ENCODE measurements at regions not wholly inside any gene's neighbourhood (a gene's known extent, or its start where the extent isn't known, plus 50 kb on each side); places are given as distances from the start of the nearest gene placed in this dataset.
"Not testable (repeated sequence)": the region's sequence is repeated elsewhere in the genome, so short reads cannot be mapped to it uniquely, and the experiment has no call there.

DNA sequence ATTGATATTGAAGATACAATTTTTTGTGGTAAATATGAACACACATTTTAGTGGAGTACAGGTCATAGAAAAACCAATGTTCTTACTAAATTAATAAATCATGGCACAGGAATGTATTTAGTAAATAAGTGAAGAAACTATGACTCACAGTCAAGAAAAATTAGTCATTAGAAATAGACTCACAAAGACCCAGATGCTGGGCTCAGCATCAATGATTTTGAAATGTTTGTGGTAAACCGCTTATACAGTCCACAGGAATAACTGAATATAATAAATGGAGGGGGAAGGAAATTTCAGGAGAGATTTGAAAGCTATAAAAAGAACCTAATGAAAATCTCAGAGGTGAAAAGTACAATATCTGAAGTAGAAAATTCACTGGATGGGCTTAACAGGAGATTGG, 138.3 kb upstream of the ADCY1 start:
- no peak for DNase-seq (ENCODE audit: insufficient read length, low spot score, missing footprints)
- no peak overlapping the region for H3K4me3 ChIP-seq (ENCODE audit: insufficient read depth, low read length)
- H3K36me3 ChIP-seq (ENCODE audit: insufficient read depth, low read length) = no peaks in the 10 kb centered on the region
- no peaks in the 10 kb centered on the region for H3K4me1 ChIP-seq (ENCODE audit: insufficient read depth, low read length)
- H3K79me2 ChIP-seq (ENCODE audit: insufficient read depth, low read length) = no peaks in the 10 kb centered on the region
- TF ChIP-seq, protein P1, sequence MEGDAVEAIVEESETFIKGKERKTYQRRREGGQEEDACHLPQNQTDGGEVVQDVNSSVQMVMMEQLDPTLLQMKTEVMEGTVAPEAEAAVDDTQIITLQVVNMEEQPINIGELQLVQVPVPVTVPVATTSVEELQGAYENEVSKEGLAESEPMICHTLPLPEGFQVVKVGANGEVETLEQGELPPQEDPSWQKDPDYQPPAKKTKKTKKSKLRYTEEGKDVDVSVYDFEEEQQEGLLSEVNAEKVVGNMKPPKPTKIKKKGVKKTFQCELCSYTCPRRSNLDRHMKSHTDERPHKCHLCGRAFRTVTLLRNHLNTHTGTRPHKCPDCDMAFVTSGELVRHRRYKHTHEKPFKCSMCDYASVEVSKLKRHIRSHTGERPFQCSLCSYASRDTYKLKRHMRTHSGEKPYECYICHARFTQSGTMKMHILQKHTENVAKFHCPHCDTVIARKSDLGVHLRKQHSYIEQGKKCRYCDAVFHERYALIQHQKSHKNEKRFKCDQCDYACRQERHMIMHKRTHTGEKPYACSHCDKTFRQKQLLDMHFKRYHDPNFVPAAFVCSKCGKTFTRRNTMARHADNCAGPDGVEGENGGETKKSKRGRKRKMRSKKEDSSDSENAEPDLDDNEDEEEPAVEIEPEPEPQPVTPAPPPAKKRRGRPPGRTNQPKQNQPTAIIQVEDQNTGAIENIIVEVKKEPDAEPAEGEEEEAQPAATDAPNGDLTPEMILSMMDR (IDR thresholded peaks at IDR 0.05; ENCODE audit: extremely low read depth, low read depth, low read length) = no peak
- H2AFZ ChIP-seq (ENCODE audit: low read length) = no peak overlapping the region
- H3K4me2 ChIP-seq (ENCODE audit: insufficient read depth, low read length) = no peak overlapping the region
- H4K20me1 ChIP-seq (ENCODE audit: insufficient read depth, low read length) = no peaks in the 10 kb centered on the region
- H3K27me3 ChIP-seq (ENCODE audit: insufficient read depth, low read length) = peaks cover 3% of the 10 kb centered on the region
- no peak overlapping the region for H3K27ac ChIP-seq (ENCODE audit: low read depth, low read length)
- no peaks in the 10 kb centered on the region for H3K9me3 ChIP-seq (ENCODE audit: low read depth, low read length)

DNA sequence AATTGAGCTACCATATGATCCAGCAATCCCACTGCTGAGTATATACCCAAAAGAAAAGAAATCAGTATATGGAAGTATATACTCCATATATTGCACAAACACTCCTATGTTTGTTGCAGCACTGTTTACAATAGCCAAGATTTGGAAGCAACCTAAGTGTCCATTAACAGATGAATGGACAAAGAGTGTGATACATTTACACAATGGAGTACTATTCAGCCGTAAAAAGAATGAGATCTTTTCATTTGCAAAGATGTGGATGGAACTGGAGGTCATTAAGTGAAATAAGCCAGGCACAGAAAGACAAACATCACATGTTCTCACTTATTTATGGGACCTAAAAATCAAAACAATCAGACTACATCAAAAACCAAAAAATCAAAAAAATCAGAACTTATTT, 133.4 kb upstream of the ADCY1 start:
- H3K9me3 ChIP-seq (ENCODE audit: low read depth, low read length); H3K4me2 ChIP-seq (ENCODE audit: insufficient read depth, low read length); H3K36me3 ChIP-seq (ENCODE audit: insufficient read depth, low read length); H3K4me1 ChIP-seq (ENCODE audit: insufficient read depth, low read length); H4K20me1 ChIP-seq (ENCODE audit: insufficient read depth, low read length); H3K27ac ChIP-seq (ENCODE audit: low read depth, low read length); H3K27me3 ChIP-seq (ENCODE audit: insufficient read depth, low read length); DNase-seq (ENCODE audit: insufficient read length, low spot score, missing footprints); H3K4me3 ChIP-seq (ENCODE audit: insufficient read depth, low read length); H3K79me2 ChIP-seq (ENCODE audit: insufficient read depth, low read length); H2AFZ ChIP-seq (ENCODE audit: low read length): not testable (repeated sequence)

DNA sequence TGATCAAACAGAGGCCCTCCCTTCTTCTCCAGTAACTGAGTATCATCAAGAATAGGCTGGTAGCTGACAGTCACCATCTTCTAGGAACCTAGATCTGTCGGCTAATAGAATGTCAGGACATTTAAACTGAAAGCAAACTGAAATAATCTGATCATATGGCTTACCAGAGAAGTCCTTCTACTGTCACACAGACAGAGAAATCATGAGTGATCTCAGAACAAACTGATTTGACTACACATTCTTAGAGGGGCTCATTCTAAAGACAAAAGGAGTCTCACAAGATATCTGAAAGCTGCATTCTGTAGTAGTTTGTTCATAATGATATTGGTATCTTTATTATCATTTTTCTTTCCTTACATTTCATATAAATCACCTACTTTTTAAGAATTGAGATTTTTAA, 130.9 kb upstream of the ADCY1 start:
- Histone ChIP-seq H2AFZ (ENCODE audit: low read length) (no peak overlapping the region), H3K79me2 (ENCODE audit: insufficient read depth, low read length) (no peaks in the 10 kb centered on the region), H4K20me1 (ENCODE audit: insufficient read depth, low read length) (no peaks in the 10 kb centered on the region), H3K4me2 (ENCODE audit: insufficient read depth, low read length) (no peak overlapping the region), H3K4me3 (ENCODE audit: insufficient read depth, low read length) (no peak overlapping the region), H3K9me3 (ENCODE audit: low read depth, low read length) (no peaks in the 10 kb centered on the region), H3K36me3 (ENCODE audit: insufficient read depth, low read length) (no peaks in the 10 kb centered on the region), H3K27ac (ENCODE audit: low read depth, low read length) (no peak overlapping the region), H3K27me3 (ENCODE audit: insufficient read depth, low read length) (no peaks in the 10 kb centered on the region), H3K4me1 (ENCODE audit: insufficient read depth, low read length) (no peaks in the 10 kb centered on the region)
- no peak for DNase-seq (ENCODE audit: insufficient read length, low spot score, missing footprints)
- TF ChIP-seq, protein P1 (IDR thresholded peaks at IDR 0.05; ENCODE audit: extremely low read depth, low read depth, low read length) = no peak

DNA sequence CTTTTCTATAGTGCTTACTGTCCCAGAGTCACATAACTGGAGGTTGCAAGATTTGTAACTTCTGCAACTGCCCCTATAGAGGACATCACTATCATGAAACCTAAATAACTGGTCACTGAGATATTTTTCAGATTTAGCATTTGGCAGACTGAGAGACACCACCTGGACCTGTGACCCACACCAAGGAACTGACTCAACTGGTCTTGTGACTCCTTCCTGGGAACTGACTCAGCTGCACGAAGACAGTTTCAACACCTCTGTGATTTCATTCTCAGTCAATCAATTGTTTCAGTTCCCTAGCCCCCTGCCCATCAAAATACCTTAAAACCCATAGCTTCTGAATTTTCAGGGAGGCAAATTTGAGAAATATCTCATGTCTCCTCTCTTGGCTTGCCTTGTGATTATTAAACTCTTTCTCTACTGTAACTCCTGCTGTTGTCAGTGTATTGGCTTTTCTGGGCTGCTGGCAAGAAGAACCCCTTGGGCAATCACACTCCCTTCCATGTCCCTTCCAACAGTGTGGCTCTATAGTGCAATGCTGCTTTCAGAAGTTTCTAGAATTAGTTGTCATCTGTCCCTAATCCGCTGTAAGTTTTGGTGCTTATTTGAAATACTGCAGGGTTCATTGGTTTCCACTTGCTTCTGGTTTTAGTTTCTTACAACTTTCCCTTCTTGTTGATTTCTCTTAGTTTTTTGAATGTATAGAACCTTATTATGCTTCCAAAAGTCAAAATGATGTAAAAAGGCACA, 127.8 kb upstream of the ADCY1 start:
- TF ChIP-seq, protein P1 (IDR thresholded peaks at IDR 0.05; ENCODE audit: extremely low read depth, low read depth, low read length) = no peak
- no peak overlapping the region for H2AFZ ChIP-seq (ENCODE audit: low read length)
- no peaks in the 10 kb centered on the region for H3K9me3 ChIP-seq (ENCODE audit: low read depth, low read length)
- no peak overlapping the region for H3K4me3 ChIP-seq (ENCODE audit: insufficient read depth, low read length)
- DNase-seq (ENCODE audit: insufficient read length, low spot score, missing footprints) = no peak
- H4K20me1 ChIP-seq (ENCODE audit: insufficient read depth, low read length) = no peaks in the 10 kb centered on the region
- no peak overlapping the region for H3K27ac ChIP-seq (ENCODE audit: low read depth, low read length)
- H3K27me3 ChIP-seq (ENCODE audit: insufficient read depth, low read length) = no peaks in the 10 kb centered on the region
- no peaks in the 10 kb centered on the region for H3K4me1 ChIP-seq (ENCODE audit: insufficient read depth, low read length)
- no peaks in the 10 kb centered on the region for H3K36me3 ChIP-seq (ENCODE audit: insufficient read depth, low read length)
- H3K79me2 ChIP-seq (ENCODE audit: insufficient read depth, low read length) = no peaks in the 10 kb centered on the region
- H3K4me2 ChIP-seq (ENCODE audit: insufficient read depth, low read length) = no peak overlapping the region
